ENCODE measurements at regions not wholly inside any gene's neighbourhood (a gene's known extent, or its start where the extent isn't known, plus 50 kb on each side); places are given as distances from the start of the nearest gene placed in this dataset.

DNA sequence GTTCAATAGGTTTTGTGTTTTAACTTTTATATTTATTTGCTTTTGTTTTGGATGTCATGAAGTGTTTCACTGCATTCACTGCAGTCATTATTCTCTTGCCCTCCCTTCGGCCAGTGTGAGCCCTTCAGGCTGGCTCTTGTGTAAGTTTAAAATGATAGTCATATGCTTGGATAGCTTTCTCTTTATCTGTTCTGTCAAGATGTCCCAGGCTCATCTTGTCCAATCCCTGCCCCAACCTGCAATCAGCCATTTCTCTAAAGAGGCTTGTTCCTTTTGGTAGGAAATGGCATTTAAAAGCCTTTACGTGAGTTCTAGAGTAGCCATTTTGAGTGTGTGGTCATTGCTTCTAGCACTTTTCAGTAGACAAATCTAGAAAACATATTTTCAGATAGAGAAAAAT, 238.0 kb upstream of the SLC39A10 start (continued):
- TF ChIP-seq, protein P1, sequence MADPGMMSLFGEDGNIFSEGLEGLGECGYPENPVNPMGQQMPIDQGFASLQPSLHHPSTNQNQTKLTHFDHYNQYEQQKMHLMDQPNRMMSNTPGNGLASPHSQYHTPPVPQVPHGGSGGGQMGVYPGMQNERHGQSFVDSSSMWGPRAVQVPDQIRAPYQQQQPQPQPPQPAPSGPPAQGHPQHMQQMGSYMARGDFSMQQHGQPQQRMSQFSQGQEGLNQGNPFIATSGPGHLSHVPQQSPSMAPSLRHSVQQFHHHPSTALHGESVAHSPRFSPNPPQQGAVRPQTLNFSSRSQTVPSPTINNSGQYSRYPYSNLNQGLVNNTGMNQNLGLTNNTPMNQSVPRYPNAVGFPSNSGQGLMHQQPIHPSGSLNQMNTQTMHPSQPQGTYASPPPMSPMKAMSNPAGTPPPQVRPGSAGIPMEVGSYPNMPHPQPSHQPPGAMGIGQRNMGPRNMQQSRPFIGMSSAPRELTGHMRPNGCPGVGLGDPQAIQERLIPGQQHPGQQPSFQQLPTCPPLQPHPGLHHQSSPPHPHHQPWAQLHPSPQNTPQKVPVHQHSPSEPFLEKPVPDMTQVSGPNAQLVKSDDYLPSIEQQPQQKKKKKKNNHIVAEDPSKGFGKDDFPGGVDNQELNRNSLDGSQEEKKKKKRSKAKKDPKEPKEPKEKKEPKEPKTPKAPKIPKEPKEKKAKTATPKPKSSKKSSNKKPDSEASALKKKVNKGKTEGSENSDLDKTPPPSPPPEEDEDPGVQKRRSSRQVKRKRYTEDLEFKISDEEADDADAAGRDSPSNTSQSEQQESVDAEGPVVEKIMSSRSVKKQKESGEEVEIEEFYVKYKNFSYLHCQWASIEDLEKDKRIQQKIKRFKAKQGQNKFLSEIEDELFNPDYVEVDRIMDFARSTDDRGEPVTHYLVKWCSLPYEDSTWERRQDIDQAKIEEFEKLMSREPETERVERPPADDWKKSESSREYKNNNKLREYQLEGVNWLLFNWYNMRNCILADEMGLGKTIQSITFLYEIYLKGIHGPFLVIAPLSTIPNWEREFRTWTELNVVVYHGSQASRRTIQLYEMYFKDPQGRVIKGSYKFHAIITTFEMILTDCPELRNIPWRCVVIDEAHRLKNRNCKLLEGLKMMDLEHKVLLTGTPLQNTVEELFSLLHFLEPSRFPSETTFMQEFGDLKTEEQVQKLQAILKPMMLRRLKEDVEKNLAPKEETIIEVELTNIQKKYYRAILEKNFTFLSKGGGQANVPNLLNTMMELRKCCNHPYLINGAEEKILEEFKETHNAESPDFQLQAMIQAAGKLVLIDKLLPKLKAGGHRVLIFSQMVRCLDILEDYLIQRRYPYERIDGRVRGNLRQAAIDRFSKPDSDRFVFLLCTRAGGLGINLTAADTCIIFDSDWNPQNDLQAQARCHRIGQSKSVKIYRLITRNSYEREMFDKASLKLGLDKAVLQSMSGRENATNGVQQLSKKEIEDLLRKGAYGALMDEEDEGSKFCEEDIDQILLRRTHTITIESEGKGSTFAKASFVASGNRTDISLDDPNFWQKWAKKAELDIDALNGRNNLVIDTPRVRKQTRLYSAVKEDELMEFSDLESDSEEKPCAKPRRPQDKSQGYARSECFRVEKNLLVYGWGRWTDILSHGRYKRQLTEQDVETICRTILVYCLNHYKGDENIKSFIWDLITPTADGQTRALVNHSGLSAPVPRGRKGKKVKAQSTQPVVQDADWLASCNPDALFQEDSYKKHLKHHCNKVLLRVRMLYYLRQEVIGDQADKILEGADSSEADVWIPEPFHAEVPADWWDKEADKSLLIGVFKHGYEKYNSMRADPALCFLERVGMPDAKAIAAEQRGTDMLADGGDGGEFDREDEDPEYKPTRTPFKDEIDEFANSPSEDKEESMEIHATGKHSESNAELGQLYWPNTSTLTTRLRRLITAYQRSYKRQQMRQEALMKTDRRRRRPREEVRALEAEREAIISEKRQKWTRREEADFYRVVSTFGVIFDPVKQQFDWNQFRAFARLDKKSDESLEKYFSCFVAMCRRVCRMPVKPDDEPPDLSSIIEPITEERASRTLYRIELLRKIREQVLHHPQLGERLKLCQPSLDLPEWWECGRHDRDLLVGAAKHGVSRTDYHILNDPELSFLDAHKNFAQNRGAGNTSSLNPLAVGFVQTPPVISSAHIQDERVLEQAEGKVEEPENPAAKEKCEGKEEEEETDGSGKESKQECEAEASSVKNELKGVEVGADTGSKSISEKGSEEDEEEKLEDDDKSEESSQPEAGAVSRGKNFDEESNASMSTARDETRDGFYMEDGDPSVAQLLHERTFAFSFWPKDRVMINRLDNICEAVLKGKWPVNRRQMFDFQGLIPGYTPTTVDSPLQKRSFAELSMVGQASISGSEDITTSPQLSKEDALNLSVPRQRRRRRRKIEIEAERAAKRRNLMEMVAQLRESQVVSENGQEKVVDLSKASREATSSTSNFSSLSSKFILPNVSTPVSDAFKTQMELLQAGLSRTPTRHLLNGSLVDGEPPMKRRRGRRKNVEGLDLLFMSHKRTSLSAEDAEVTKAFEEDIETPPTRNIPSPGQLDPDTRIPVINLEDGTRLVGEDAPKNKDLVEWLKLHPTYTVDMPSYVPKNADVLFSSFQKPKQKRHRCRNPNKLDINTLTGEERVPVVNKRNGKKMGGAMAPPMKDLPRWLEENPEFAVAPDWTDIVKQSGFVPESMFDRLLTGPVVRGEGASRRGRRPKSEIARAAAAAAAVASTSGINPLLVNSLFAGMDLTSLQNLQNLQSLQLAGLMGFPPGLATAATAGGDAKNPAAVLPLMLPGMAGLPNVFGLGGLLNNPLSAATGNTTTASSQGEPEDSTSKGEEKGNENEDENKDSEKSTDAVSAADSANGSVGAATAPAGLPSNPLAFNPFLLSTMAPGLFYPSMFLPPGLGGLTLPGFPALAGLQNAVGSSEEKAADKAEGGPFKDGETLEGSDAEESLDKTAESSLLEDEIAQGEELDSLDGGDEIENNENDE (IDR thresholded peaks at IDR 0.05; ENCODE audit: insufficient replicate concordance, low read length) = no peak
- TF ChIP-seq JUN (IDR thresholded peaks at IDR 0.05; ENCODE audit: low read depth, low read length) (no peak), NANOG (IDR thresholded peaks at IDR 0.05; ENCODE audit: insufficient read depth, low read depth, low read length, poor library complexity, severe bottlenecking) (no peak), HDAC2 (IDR thresholded peaks at IDR 0.05; ENCODE audit: borderline replicate concordance in 1 of 2, low read depth in 2 of 2, low read length in 2 of 2) (no peak), CREB1 (IDR thresholded peaks at IDR 0.05) (no peak), SP2 (IDR thresholded peaks at IDR 0.05; ENCODE audit: low read length) (no peak), SP4 (IDR thresholded peaks at IDR 0.05; ENCODE audit: low read length) (no peak), FOSL1 (IDR thresholded peaks at IDR 0.05; ENCODE audit: insufficient read depth, low read depth, low read length) (no peak)
- TF ChIP-seq, protein P2, sequence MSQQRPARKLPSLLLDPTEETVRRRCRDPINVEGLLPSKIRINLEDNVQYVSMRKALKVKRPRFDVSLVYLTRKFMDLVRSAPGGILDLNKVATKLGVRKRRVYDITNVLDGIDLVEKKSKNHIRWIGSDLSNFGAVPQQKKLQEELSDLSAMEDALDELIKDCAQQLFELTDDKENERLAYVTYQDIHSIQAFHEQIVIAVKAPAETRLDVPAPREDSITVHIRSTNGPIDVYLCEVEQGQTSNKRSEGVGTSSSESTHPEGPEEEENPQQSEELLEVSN (IDR thresholded peaks at IDR 0.05) = no peak
- TF ChIP-seq, protein P3, sequence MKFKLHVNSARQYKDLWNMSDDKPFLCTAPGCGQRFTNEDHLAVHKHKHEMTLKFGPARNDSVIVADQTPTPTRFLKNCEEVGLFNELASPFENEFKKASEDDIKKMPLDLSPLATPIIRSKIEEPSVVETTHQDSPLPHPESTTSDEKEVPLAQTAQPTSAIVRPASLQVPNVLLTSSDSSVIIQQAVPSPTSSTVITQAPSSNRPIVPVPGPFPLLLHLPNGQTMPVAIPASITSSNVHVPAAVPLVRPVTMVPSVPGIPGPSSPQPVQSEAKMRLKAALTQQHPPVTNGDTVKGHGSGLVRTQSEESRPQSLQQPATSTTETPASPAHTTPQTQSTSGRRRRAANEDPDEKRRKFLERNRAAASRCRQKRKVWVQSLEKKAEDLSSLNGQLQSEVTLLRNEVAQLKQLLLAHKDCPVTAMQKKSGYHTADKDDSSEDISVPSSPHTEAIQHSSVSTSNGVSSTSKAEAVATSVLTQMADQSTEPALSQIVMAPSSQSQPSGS (IDR thresholded peaks at IDR 0.05; ENCODE audit: low read length) = no peak
